ENCODE measurements at regions not wholly inside any gene's neighbourhood (a gene's known extent, or its start where the extent isn't known, plus 50 kb on each side); places are given as distances from the start of the nearest gene placed in this dataset.

DNA sequence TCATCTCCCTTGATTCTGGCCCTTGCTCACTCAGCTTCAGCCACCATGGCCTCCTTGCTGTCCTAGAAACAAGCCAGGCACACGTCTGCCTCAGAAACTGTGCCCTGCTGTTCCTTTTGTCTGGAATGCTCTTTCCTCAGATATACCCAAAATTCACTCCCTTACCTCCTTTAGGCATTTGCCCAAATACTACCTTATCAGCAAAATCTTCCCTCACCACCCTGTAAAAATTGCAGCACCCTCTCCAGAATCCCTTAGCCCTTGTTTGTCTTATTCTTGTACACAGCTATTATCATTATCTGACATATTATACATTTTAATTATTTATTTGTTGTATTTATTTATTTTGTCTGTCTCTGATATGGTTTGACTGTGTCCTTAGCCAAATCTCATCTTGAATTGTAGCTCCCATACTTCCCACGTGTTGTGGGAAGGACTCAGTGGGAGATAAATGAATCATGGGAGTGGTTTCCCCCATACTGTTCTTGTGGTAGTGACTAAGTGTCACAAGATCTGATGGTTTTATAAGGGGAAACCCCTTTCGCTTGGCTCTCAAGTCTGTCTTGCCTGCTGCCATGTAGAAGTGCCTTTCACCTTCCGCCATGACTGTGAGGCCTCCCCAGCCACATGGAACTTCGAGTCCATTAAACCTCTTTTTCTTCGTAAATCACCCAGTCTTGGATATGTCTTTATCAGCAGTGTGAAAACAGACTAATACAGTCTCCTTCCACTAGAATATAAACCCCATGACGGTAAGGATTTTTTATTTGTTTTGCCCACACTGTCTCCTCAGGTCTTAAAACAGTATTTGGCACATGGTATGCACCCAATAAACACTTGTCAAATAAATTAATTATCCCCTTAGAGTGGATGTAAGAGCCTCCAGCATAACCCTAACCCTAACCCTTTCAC, 60.0 kb upstream of the STT3B start:
- Histone ChIP-seq H3K9me1 (replicated peaks; ENCODE audit: control insufficient read depth, extremely low read depth, insufficient read depth, low read length) (no peaks in the 10 kb centered on the region), H3K9ac (replicated peaks; ENCODE audit: extremely low read depth, insufficient read depth, low read length) (no peak overlapping the region), H3K36me3 (ENCODE audit: control insufficient read depth in 2 of 2, extremely low read depth in 1 of 2, insufficient read depth in 2 of 2, low read length in 2 of 2) (no peaks in the 10 kb centered on the region), H3K79me2 (ENCODE audit: control insufficient read depth, insufficient read depth, low read length) (no peaks in the 10 kb centered on the region), H3K27me3 (ENCODE audit: control insufficient read depth in 2 of 2, insufficient read depth in 2 of 2, low read length in 2 of 2) (peaks cover 0 to 2% of the 10 kb centered on the region in 2 experiments), H3K4me1 (ENCODE audit: control insufficient read depth, extremely low read depth, insufficient read depth, low read length) (no peaks in the 10 kb centered on the region), H3K27ac (ENCODE audit: insufficient read depth, low read depth, low read length) (no peak overlapping the region), H3K9me3 (replicated peaks; ENCODE audit: control insufficient read depth, insufficient read depth, low read length) (no peaks in the 10 kb centered on the region), H3K4me2 (ENCODE audit: insufficient read depth, low read length) (no peak overlapping the region), H2AFZ (ENCODE audit: low read depth, low read length) (no peak overlapping the region), H4K20me1 (replicated peaks; ENCODE audit: control insufficient read depth, extremely low read depth, insufficient read depth, low read length) (no peaks in the 10 kb centered on the region), H3K4me3 (replicated peaks in 1 of 3; ENCODE audit: insufficient read depth in 1 of 3, low read depth in 1 of 3, low read length in 3 of 3) (no peak overlapping the region)
- ChIA-PET CTCF (no interaction called here), POLR2A (no interaction called here)
- no TSS peak for BruUV-seq (replicated peaks)
- DNase-seq (ENCODE audit: low read depth, low spot score) (no peak), FAIRE-seq (no peak)
- intact Hi-C loops (cut with micrococcal nuclease), result no loop called here
- TF ChIP-seq, protein P1, sequence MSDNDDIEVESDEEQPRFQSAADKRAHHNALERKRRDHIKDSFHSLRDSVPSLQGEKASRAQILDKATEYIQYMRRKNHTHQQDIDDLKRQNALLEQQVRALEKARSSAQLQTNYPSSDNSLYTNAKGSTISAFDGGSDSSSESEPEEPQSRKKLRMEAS (IDR thresholded peaks at IDR 0.05; ENCODE audit: insufficient read depth, insufficient read length), result no peak
- TF ChIP-seq GATA2 (IDR thresholded peaks at IDR 0.05; ENCODE audit: insufficient read depth, insufficient read length, low read depth, low read length), result no peak
- TF ChIP-seq POLR2A (IDR thresholded peaks at IDR 0.05; ENCODE audit: low read depth, low read length), result no peak
- no peak for TF ChIP-seq FOS (IDR thresholded peaks at IDR 0.05; ENCODE audit: borderline replicate concordance, insufficient read depth, low read length)
- no peak for TF ChIP-seq MYC (IDR thresholded peaks at IDR 0.05; ENCODE audit: low read depth, low read length)
- TF ChIP-seq, protein P2, sequence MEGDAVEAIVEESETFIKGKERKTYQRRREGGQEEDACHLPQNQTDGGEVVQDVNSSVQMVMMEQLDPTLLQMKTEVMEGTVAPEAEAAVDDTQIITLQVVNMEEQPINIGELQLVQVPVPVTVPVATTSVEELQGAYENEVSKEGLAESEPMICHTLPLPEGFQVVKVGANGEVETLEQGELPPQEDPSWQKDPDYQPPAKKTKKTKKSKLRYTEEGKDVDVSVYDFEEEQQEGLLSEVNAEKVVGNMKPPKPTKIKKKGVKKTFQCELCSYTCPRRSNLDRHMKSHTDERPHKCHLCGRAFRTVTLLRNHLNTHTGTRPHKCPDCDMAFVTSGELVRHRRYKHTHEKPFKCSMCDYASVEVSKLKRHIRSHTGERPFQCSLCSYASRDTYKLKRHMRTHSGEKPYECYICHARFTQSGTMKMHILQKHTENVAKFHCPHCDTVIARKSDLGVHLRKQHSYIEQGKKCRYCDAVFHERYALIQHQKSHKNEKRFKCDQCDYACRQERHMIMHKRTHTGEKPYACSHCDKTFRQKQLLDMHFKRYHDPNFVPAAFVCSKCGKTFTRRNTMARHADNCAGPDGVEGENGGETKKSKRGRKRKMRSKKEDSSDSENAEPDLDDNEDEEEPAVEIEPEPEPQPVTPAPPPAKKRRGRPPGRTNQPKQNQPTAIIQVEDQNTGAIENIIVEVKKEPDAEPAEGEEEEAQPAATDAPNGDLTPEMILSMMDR (IDR thresholded peaks at IDR 0.05; ENCODE audit: extremely low read depth in 1 of 2, insufficient read depth in 1 of 2, low read depth in 1 of 2, low read length in 2 of 2), result no peak
- no peak for TF ChIP-seq JUN (IDR thresholded peaks at IDR 0.05; ENCODE audit: borderline replicate concordance, insufficient read depth, insufficient read length, low read depth)
- dilution Hi-C loops (cut with MboI; ENCODE audit: extremely low pct_ligation_motif_present, low sequenced_read_pairs), result no loop called here

Measured in endothelial cell of umbilical vein (primary cell).